ENCODE measurements at regions not wholly inside any gene's neighbourhood (a gene's known extent, or its start where the extent isn't known, plus 50 kb on each side); places are given as distances from the start of the nearest gene placed in this dataset.

DNA sequence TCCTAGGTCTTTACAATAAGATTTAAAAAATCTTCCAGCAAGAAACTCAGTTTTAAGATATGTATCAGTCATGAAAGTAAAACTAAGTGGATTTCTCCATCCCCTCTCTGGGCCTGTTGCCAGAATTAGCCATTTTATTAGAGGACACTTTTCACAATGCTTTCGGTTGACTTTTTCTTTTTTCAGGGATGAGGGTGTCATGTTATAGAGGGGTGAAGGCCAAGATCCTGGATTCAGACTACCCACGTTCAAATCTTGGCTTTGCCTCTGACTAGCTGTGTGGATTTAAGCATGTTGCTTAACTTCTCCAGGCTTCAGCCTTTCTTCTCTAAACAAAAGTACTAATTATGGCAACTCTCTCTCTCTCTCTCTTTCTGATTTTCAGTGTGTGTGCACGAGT lies 111.7 kb upstream of the COX10 start:
- TF ChIP-seq, protein P1, sequence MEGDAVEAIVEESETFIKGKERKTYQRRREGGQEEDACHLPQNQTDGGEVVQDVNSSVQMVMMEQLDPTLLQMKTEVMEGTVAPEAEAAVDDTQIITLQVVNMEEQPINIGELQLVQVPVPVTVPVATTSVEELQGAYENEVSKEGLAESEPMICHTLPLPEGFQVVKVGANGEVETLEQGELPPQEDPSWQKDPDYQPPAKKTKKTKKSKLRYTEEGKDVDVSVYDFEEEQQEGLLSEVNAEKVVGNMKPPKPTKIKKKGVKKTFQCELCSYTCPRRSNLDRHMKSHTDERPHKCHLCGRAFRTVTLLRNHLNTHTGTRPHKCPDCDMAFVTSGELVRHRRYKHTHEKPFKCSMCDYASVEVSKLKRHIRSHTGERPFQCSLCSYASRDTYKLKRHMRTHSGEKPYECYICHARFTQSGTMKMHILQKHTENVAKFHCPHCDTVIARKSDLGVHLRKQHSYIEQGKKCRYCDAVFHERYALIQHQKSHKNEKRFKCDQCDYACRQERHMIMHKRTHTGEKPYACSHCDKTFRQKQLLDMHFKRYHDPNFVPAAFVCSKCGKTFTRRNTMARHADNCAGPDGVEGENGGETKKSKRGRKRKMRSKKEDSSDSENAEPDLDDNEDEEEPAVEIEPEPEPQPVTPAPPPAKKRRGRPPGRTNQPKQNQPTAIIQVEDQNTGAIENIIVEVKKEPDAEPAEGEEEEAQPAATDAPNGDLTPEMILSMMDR (IDR thresholded peaks at IDR 0.05), result no peak
- intact Hi-C loops (cut with DNase I; ENCODE audit: low total_unique reads), result no loop called here
- Histone ChIP-seq H3K9me3 (no peaks in the 10 kb centered on the region), H3K27me3 (no peaks in the 10 kb centered on the region), H3K4me1 (no peaks in the 10 kb centered on the region), H3K27ac (no peak overlapping the region), H3K4me3 (no peak overlapping the region), H3K36me3 (no peaks in the 10 kb centered on the region)
- no peak for DNase-seq

DNA sequence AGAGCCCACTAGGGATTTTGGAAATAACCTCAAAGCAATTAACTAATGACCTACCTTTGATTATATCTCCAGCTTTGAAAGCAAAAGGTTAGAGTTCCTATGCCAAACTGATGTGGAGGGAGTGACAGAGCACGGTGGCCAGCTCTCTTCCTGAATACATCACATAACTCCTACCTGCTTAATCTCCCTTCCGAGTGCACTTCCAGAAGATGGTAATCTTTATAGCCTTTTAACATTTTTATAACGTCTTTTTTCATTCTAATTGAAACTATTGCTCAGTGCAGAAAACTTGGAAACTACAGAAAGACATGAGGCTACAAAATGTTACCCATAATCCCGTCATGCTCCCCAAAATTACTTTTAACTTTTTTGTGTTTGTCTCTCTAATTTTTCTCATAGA lies 110.5 kb upstream of the COX10 start:
- Histone ChIP-seq H3K4me3 (no peak overlapping the region), H3K9me3 (no peaks in the 10 kb centered on the region), H3K36me3 (no peaks in the 10 kb centered on the region), H3K27me3 (no peaks in the 10 kb centered on the region), H3K4me1 (no peaks in the 10 kb centered on the region), H3K27ac (no peak overlapping the region)
- no peak for DNase-seq
- TF ChIP-seq, protein P1 (IDR thresholded peaks at IDR 0.05), result no peak
- intact Hi-C loops (cut with DNase I; ENCODE audit: low total_unique reads), result no loop called here

DNA sequence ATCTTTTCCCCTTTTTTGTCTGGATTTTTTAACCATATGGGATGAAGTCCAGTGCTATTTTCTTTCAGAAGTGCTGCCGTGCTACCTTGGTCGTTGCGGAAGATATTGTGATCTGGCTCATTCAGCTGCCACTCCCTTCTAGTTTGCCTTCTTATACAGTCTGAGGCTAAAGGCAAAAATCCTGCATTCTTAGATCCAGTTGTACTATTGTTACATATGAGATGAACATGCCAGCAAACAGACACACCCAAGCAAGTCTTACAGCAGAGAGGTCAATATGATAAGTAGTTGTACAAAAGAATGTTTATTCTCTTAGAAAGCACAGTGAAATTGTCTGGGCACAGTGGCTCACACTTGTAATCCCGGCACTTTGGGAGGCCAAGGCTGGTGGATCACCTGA lies 108.0 kb upstream of the COX10 start:
- Histone ChIP-seq H3K36me3 (no peaks in the 10 kb centered on the region), H3K4me3 (no peak overlapping the region), H3K4me1 (no peaks in the 10 kb centered on the region), H3K27me3 (no peaks in the 10 kb centered on the region), H3K9me3 (no peaks in the 10 kb centered on the region), H3K27ac (no peak overlapping the region)
- intact Hi-C loops (cut with DNase I; ENCODE audit: low total_unique reads), result no loop called here
- no peak for DNase-seq
- TF ChIP-seq, protein P1 (IDR thresholded peaks at IDR 0.05), result no peak

DNA sequence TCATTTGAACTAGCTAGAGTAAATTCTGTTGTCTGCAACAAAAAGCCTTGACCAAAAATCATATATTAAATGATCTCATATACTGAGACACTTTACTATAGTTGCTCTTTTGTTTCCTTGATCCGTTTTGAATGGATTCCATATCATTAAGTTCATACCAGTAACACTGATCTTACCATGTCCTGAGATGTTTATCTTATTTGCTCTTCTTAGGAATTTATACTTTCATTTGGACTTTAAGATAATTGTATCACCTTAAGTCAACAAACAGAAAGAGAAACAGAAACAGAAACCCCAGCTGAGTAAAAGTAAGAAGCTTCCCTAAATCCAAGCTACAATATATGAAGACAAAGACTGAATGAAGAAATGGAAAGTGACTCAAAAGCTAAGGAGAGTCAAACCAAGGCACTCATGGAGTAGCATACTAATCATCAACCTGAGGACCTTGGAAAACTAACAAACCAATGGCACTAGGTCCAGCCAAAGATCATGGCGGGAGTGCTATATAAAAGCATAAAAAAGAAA lies 106.5 kb upstream of the COX10 start:
- no peak overlapping the region for H3K4me3 ChIP-seq
- no peaks in the 10 kb centered on the region for H3K9me3 ChIP-seq
- no peak overlapping the region for H3K27ac ChIP-seq
- intact Hi-C loops (cut with DNase I; ENCODE audit: low total_unique reads), result no loop called here
- H3K36me3 ChIP-seq, result no peaks in the 10 kb centered on the region
- H3K4me1 ChIP-seq, result no peaks in the 10 kb centered on the region
- no peak for DNase-seq
- TF ChIP-seq, protein P1 (IDR thresholded peaks at IDR 0.05), result no peak
- H3K27me3 ChIP-seq, result no peaks in the 10 kb centered on the region

DNA sequence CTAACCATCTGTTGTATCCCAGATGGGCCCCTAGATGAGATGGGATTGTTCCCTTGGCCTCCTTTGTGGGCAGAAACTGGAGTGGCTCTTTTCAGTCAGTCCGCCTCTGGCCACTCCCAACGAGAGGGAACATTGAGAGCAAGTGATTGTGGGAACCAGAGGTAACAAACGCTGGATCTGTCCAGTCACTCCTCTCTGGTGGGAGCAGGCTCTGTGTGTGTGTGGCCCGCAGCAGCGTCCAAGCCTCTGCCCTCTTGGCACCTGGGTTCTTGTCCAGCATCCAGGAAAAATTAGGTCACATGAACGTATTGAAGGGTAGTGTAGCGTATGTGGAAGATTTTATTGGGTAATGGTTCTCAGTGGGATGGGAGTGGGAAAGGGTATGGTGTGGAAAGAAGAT lies 101.9 kb upstream of the COX10 start:
- DNase-seq, result no peak
- H3K4me1 ChIP-seq, result no peaks in the 10 kb centered on the region
- no peak overlapping the region for H3K4me3 ChIP-seq
- no peaks in the 10 kb centered on the region for H3K36me3 ChIP-seq
- H3K9me3 ChIP-seq, result no peaks in the 10 kb centered on the region
- no peak overlapping the region for H3K27ac ChIP-seq
- TF ChIP-seq, protein P1 (IDR thresholded peaks at IDR 0.05), result no peak
- no peaks in the 10 kb centered on the region for H3K27me3 ChIP-seq
- intact Hi-C loops (cut with DNase I; ENCODE audit: low total_unique reads), result no loop called here

DNA sequence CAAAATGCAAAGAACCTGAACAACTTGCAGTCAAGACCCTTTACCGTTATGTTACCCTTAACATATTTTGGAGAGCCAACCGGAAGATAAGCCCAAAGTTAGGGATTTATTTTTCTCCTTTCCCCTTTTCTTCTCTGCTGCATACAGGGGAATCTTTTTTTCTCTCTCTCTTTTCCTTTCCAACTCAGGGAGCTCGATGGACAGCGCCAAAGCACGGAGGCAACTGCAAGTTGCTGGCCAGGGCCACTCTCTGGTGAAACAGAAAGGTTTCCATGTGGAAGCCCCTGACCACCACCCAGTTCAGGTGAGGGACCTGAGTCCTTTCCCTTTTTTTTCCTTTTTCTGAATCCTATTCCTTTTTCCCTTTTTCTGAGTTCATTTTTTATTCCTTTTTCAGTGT lies 98.8 kb upstream of the COX10 start:
- Histone ChIP-seq H3K27me3 (no peaks in the 10 kb centered on the region), H3K9me3 (no peaks in the 10 kb centered on the region), H3K4me1 (no peaks in the 10 kb centered on the region), H3K27ac (no peak overlapping the region), H3K4me3 (no peak overlapping the region), H3K36me3 (no peaks in the 10 kb centered on the region)
- no peak for DNase-seq
- TF ChIP-seq, protein P1 (IDR thresholded peaks at IDR 0.05), result no peak
- intact Hi-C loops (cut with DNase I; ENCODE audit: low total_unique reads), result no loop called here
